ENCODE measurements at regions not wholly inside any gene's neighbourhood (a gene's known extent, or its start where the extent isn't known, plus 50 kb on each side); places are given as distances from the start of the nearest gene placed in this dataset.

DNA sequence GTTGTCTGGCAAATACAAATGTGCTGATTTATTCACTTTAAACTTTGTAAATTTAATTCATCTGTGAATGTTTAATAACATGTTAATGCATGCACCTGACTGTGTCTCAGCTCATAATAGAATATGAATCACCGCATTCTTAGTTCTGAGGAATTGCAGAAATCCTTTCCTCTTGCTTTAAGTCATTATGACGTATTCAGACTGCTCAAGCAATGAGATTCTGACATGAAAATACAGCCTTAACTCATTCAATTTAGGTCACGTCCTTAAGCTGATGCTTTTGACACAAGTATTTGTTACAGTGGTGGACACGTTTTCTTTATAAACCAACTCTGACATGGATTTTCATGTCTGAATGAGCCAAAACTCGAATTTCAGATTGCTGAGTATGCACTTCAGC, 541.0 kb upstream of the KLF12 start:
- TF ChIP-seq TP53 (CRISPR knock-in tag; IDR thresholded peaks at IDR 0.05) (no peak), OVOL2 (CRISPR knock-in tag; IDR thresholded peaks at IDR 0.05; ENCODE audit: borderline replicate concordance) (no peak), FOXJ3 (CRISPR knock-in tag; IDR thresholded peaks at IDR 0.05; ENCODE audit: borderline replicate concordance) (no peak), ZNF138 (CRISPR knock-in tag; conservative IDR thresholded peaks at IDR 0.05) (no peak), EMX1 (CRISPR knock-in tag; IDR thresholded peaks at IDR 0.05) (no peak), CREM (CRISPR knock-in tag; IDR thresholded peaks at IDR 0.05) (no peak), SMAD4 (CRISPR knock-in tag; IDR thresholded peaks at IDR 0.05) (no peak), NR1H2 (CRISPR knock-in tag; IDR thresholded peaks at IDR 0.05) (no peak), ZNF219 (CRISPR knock-in tag; IDR thresholded peaks at IDR 0.05; ENCODE audit: borderline replicate concordance) (no peak), PRRX2 (CRISPR knock-in tag; IDR thresholded peaks at IDR 0.05) (no peak), TEAD1 (CRISPR knock-in tag; IDR thresholded peaks at IDR 0.05) (no peak), FOXK1 (CRISPR knock-in tag; IDR thresholded peaks at IDR 0.05) (no peak), CBFB (CRISPR knock-in tag; IDR thresholded peaks at IDR 0.05; ENCODE audit: low read depth) (no peak)
- TF ChIP-seq, protein P1, sequence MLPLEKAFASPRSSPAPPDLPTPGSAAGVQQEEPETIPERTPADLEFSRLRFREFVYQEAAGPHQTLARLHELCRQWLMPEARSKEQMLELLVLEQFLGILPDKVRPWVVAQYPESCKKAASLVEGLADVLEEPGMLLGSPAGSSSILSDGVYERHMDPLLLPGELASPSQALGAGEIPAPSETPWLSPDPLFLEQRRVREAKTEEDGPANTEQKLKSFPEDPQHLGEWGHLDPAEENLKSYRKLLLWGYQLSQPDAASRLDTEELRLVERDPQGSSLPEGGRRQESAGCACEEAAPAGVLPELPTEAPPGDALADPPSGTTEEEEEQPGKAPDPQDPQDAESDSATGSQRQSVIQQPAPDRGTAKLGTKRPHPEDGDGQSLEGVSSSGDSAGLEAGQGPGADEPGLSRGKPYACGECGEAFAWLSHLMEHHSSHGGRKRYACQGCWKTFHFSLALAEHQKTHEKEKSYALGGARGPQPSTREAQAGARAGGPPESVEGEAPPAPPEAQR (CRISPR knock-in tag; IDR thresholded peaks at IDR 0.05), result no peak
- TF ChIP-seq, protein P2, sequence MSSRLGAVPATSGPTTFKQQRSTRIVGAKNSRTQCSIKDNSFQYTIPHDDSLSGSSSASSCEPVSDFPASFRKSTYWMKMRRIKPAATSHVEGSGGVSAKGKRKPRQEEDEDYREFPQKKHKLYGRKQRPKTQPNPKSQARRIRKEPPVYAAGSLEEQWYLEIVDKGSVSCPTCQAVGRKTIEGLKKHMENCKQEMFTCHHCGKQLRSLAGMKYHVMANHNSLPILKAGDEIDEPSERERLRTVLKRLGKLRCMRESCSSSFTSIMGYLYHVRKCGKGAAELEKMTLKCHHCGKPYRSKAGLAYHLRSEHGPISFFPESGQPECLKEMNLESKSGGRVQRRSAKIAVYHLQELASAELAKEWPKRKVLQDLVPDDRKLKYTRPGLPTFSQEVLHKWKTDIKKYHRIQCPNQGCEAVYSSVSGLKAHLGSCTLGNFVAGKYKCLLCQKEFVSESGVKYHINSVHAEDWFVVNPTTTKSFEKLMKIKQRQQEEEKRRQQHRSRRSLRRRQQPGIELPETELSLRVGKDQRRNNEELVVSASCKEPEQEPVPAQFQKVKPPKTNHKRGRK (CRISPR knock-in tag; IDR thresholded peaks at IDR 0.05; ENCODE audit: borderline replicate concordance), result no peak
- TF ChIP-seq, protein P3, sequence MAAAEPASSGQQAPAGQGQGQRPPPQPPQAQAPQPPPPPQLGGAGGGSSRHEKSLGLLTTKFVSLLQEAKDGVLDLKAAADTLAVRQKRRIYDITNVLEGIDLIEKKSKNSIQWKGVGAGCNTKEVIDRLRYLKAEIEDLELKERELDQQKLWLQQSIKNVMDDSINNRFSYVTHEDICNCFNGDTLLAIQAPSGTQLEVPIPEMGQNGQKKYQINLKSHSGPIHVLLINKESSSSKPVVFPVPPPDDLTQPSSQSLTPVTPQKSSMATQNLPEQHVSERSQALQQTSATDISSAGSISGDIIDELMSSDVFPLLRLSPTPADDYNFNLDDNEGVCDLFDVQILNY (CRISPR knock-in tag; IDR thresholded peaks at IDR 0.05), result no peak
- TF ChIP-seq, protein P4, sequence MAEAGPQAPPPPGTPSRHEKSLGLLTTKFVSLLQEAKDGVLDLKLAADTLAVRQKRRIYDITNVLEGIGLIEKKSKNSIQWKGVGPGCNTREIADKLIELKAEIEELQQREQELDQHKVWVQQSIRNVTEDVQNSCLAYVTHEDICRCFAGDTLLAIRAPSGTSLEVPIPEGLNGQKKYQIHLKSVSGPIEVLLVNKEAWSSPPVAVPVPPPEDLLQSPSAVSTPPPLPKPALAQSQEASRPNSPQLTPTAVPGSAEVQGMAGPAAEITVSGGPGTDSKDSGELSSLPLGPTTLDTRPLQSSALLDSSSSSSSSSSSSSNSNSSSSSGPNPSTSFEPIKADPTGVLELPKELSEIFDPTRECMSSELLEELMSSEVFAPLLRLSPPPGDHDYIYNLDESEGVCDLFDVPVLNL (CRISPR knock-in tag; IDR thresholded peaks at IDR 0.05; ENCODE audit: borderline replicate concordance, low read depth), result no peak
- TF ChIP-seq, protein P5, sequence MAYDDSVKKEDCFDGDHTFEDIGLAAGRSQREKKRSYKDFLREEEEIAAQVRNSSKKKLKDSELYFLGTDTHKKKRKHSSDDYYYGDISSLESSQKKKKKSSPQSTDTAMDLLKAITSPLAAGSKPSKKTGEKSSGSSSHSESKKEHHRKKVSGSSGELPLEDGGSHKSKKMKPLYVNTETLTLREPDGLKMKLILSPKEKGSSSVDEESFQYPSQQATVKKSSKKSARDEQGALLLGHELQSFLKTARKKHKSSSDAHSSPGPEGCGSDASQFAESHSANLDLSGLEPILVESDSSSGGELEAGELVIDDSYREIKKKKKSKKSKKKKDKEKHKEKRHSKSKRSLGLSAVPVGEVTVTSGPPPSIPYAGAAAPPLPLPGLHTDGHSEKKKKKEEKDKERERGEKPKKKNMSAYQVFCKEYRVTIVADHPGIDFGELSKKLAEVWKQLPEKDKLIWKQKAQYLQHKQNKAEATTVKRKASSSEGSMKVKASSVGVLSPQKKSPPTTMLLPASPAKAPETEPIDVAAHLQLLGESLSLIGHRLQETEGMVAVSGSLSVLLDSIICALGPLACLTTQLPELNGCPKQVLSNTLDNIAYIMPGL (CRISPR knock-in tag; IDR thresholded peaks at IDR 0.05), result no peak
- TF ChIP-seq, protein P6, sequence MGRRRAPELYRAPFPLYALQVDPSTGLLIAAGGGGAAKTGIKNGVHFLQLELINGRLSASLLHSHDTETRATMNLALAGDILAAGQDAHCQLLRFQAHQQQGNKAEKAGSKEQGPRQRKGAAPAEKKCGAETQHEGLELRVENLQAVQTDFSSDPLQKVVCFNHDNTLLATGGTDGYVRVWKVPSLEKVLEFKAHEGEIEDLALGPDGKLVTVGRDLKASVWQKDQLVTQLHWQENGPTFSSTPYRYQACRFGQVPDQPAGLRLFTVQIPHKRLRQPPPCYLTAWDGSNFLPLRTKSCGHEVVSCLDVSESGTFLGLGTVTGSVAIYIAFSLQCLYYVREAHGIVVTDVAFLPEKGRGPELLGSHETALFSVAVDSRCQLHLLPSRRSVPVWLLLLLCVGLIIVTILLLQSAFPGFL (CRISPR knock-in tag; IDR thresholded peaks at IDR 0.05; ENCODE audit: borderline replicate concordance), result no peak
- TF ChIP-seq, protein P7, sequence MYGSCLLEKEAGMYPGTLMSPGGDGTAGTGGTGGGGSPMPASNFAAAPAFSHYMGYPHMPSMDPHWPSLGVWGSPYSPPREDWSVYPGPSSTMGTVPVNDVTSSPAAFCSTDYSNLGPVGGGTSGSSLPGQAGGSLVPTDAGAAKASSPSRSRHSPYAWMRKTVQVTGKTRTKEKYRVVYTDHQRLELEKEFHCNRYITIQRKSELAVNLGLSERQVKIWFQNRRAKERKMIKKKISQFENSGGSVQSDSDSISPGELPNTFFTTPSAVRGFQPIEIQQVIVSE (CRISPR knock-in tag; IDR thresholded peaks at IDR 0.05; ENCODE audit: borderline replicate concordance), result no peak
- H3K4me3 Mint-ChIP-seq, result no peak overlapping the region
- ChIA-PET CTCF (no interaction called here), POLR2A (no interaction called here)
- H3K36me3 Mint-ChIP-seq, result no peaks in the 10 kb centered on the region
- ATAC-seq (no peak), DNase-seq (ENCODE audit: low spot score) (no peak)
- no peaks in the 10 kb centered on the region for H3K4me1 Mint-ChIP-seq
- H3K27me3 Mint-ChIP-seq (ENCODE audit: low read depth), result no peaks in the 10 kb centered on the region
- peaks cover 3% of the 10 kb centered on the region for H3K9me3 Mint-ChIP-seq
- no peak overlapping the region for H3K27ac Mint-ChIP-seq

Data from WTC11 (cell line).